SK-N-SH treated with all-trans-retinoic acid at 6 μM for 48 hours (cell line): ENCODE measurements at regions not wholly inside any gene's neighbourhood (a gene's known extent, or its start where the extent isn't known, plus 50 kb on each side); places are given as distances from the start of the nearest gene placed in this dataset.

Source experiments
- ATAC-seq: fragments of 200-7000 bp; cut with Tn5 transposase; 3 replicates; pipeline ENCODE4 v1.9.1; 2020; ENCODE audit warnings: mild to moderate bottlenecking, moderate library complexity
- ARNTL ChIP-seq: fragments of 450-650 bp; formaldehyde crosslinking; IDR thresholded peaks from 2 replicates; pipeline ENCODE4 v1.5.0; 2020; ENCODE audit warnings: low read depth, mild to moderate bottlenecking, moderate library complexity, borderline replicate concordance
- BACH2 ChIP-seq: fragments of 250-450 bp; sonication (Bioruptor Pico); IDR thresholded peaks from 2 replicates; pipeline ENCODE4 v1.9.0; 2021; ENCODE audit warnings: mild to moderate bottlenecking, borderline replicate concordance
- CREB5 ChIP-seq: fragments of 250-450 bp; sonication (Bioruptor Pico); IDR thresholded peaks from 2 replicates; pipeline ENCODE4 v1.5.1; 2020; ENCODE audit warnings: low read depth, mild to moderate bottlenecking, moderate library complexity
- CSDC2 ChIP-seq: fragments of 250-450 bp; sonication (Bioruptor Pico); IDR thresholded peaks from 2 replicates; pipeline ENCODE4 v1.5.0; 2020; ENCODE audit warnings: mild to moderate bottlenecking, moderate library complexity
- CSRNP3 ChIP-seq: fragments of 250-450 bp; sonication (Bioruptor Pico); IDR thresholded peaks from 2 replicates; pipeline ENCODE4 v1.5.1; 2021; ENCODE audit warnings: mild to moderate bottlenecking, moderate library complexity
- ESRRG ChIP-seq: fragments of 250-450 bp; sonication (Bioruptor Pico); IDR thresholded peaks from 2 replicates; pipeline ENCODE4 v1.6.1; 2021; ENCODE audit warnings: mild to moderate bottlenecking
- GLIS3 ChIP-seq: fragments of 250-450 bp; sonication (Bioruptor Pico); IDR thresholded peaks from 2 replicates; pipeline ENCODE4 v1.5.0; 2020; ENCODE audit warnings: mild to moderate bottlenecking, moderate library complexity
- ISL1 ChIP-seq: fragments of 250-450 bp; sonication (Bioruptor Pico); IDR thresholded peaks from 2 replicates; pipeline ENCODE4 v2.1.2; 2022; ENCODE audit warnings: mild to moderate bottlenecking, moderate library complexity
- OSR1 ChIP-seq: fragments of 250-450 bp; sonication (Bioruptor Pico); IDR thresholded peaks from 2 replicates; pipeline ENCODE4 v1.8.0; 2022; ENCODE audit warnings: moderate library complexity, mild to moderate bottlenecking, inconsistent platforms
- PATZ1 ChIP-seq: fragments of 250-450 bp; sonication (Bioruptor Pico); IDR thresholded peaks from 2 replicates; pipeline ENCODE4 v1.8.0; 2020; ENCODE audit warnings: mild to moderate bottlenecking, moderate library complexity, borderline replicate concordance
- POU6F1 ChIP-seq: fragments of 250-450 bp; sonication (Bioruptor Pico); IDR thresholded peaks from 2 replicates; pipeline ENCODE4 v1.8.0; 2021; ENCODE audit warnings: low read depth, mild to moderate bottlenecking, moderate library complexity, borderline replicate concordance
- PPARA ChIP-seq: fragments of 250-450 bp; sonication (Bioruptor Pico); IDR thresholded peaks from 2 replicates; pipeline ENCODE4 v1.5.0; 2020; ENCODE audit warnings: mild to moderate bottlenecking, borderline replicate concordance
- RARB ChIP-seq: fragments of 250-450 bp; sonication (Bioruptor Pico); IDR thresholded peaks from 2 replicates; pipeline ENCODE4 v1.8.0; 2021; ENCODE audit warnings: mild to moderate bottlenecking, moderate library complexity
- SNAI2 ChIP-seq: fragments of 250-450 bp; sonication (Bioruptor Pico); IDR thresholded peaks from 2 replicates; pipeline ENCODE4 v1.5.0; 2020; ENCODE audit warnings: mild to moderate bottlenecking, moderate library complexity
- TCF4 ChIP-seq: fragments of 250-450 bp; sonication (Bioruptor Pico); IDR thresholded peaks from 2 replicates; pipeline ENCODE4 v1.8.0; 2021; ENCODE audit warnings: mild to moderate bottlenecking, moderate library complexity, borderline replicate concordance
- TOX ChIP-seq: fragments of 250-450 bp; sonication (Bioruptor Pico); IDR thresholded peaks from 2 replicates; pipeline ENCODE4 v1.8.0; 2021; ENCODE audit warnings: mild to moderate bottlenecking, moderate library complexity, borderline replicate concordance
- TSHZ2 ChIP-seq: fragments of 250-450 bp; sonication (Bioruptor Pico); IDR thresholded peaks from 2 replicates; pipeline ENCODE4 v1.5.0; 2020; ENCODE audit warnings: mild to moderate bottlenecking, moderate library complexity
- ZC3H10 ChIP-seq: fragments of 250-450 bp; sonication (Bioruptor Pico); IDR thresholded peaks from 2 replicates; pipeline ENCODE4 v1.5.1; 2021; ENCODE audit warnings: mild to moderate bottlenecking, moderate library complexity
- ZFP3 ChIP-seq: fragments of 250-450 bp; sonication (Bioruptor Pico); IDR thresholded peaks from 2 replicates; pipeline ENCODE4 v1.5.0; 2020; ENCODE audit warnings: mild to moderate bottlenecking, moderate library complexity
- ZNF565 ChIP-seq: fragments of 450-650 bp; formaldehyde crosslinking; conservative IDR thresholded peaks from 2 replicates; pipeline ENCODE4 v1.5.0; 2020; ENCODE audit warnings: low read depth, mild to moderate bottlenecking, moderate library complexity
- ZNF70 ChIP-seq: fragments of 450-650 bp; formaldehyde crosslinking; IDR thresholded peaks from 2 replicates; pipeline ENCODE4 v1.5.0; 2020; ENCODE audit warnings: mild to moderate bottlenecking, moderate library complexity
- ZNF8 ChIP-seq: fragments of 450-650 bp; formaldehyde crosslinking; IDR thresholded peaks from 2 replicates; pipeline ENCODE4 v1.5.0; 2020; ENCODE audit warnings: mild to moderate bottlenecking, moderate library complexity

- ATAC-seq = no peak
- TF ChIP-seq CSRNP3 (CRISPR knock-in tag) (no peak), POU6F1 (CRISPR knock-in tag) (no peak), ZNF565 (no peak), ZFP3 (CRISPR knock-in tag) (no peak), PPARA (CRISPR knock-in tag) (no peak), GLIS3 (no peak), ISL1 (no peak), RARB (CRISPR knock-in tag) (no peak), OSR1 (CRISPR knock-in tag) (no peak), CSDC2 (no peak), BACH2 (CRISPR knock-in tag) (no peak), PATZ1 (no peak), TSHZ2 (CRISPR knock-in tag) (no peak), ZC3H10 (CRISPR knock-in tag) (no peak), ESRRG (CRISPR knock-in tag) (no peak), CREB5 (CRISPR knock-in tag) (no peak), TCF4 (CRISPR knock-in tag) (no peak), ZNF8 (CRISPR knock-in tag) (no peak), ARNTL (no peak), ZNF70 (no peak)
Observed at GRCh38 chr3:162195147-162195546, 698.5 kb downstream of the OTOL1 start.

GRCh38 chr3:162196964-162197363 is 700.4 kb downstream of the OTOL1 start:
- no peak for ATAC-seq
- TF ChIP-seq ZNF565 (no peak), POU6F1 (CRISPR knock-in tag) (no peak), PPARA (CRISPR knock-in tag) (no peak), SNAI2 (CRISPR knock-in tag) (no peak), TSHZ2 (CRISPR knock-in tag) (no peak), ZNF8 (CRISPR knock-in tag) (no peak), OSR1 (CRISPR knock-in tag) (no peak), RARB (CRISPR knock-in tag) (no peak), ISL1 (no peak), TCF4 (CRISPR knock-in tag) (no peak), ESRRG (CRISPR knock-in tag) (no peak), CREB5 (CRISPR knock-in tag) (no peak), TOX (CRISPR knock-in tag) (no peak), GLIS3 (no peak), ZNF70 (no peak), ARNTL (no peak)
